IMR-90 (cell line): ENCODE measurements at regions not wholly inside any gene's neighbourhood (a gene's known extent, or its start where the extent isn't known, plus 50 kb on each side); places are given as distances from the start of the nearest gene placed in this dataset.

Experiments used
- ATAC-seq: fragments of 200-7000 bp; cut with Tn5 transposase; 2 replicates; pipeline ENCODE4 v1.9.1; 2020; ENCODE audit warnings: low read depth, mild to moderate bottlenecking, moderate library complexity
- BruUV-seq: library from RNA; stranded (reverse); fragments of 400-500 nt; replicated peaks from 2 replicates; lab custom pipeline; 2021; lab: Mats Ljungman, UMichigan
- CTCF ChIA-PET: fragments of 300-600 bp; formaldehyde crosslinking; extraction: SDS; loops from one replicate; lab custom pipeline; 2021; ENCODE audit warnings: antibody characterized with exemption; lab: Yijun Ruan, JAX
- POLR2A ChIA-PET: fragments of 300-600 bp; sonication (Branson Sonifier 250); formaldehyde crosslinking; loops from one replicate; lab custom pipeline; 2022; ENCODE audit warnings: antibody characterized with exemption; ENCODE audit not compliant: unreplicated experiment; lab: Charles Lee
- DNase-seq: peaks from one replicate; pipeline ENCODE4 v3.0.0; 2013
- H2AFZ ChIP-seq: replicated peaks from 2 replicates; pipeline ENCODE3; 2013; ENCODE audit warnings: low read length, mild to moderate bottlenecking; ENCODE audit not compliant: poor library complexity
- H2AK5ac ChIP-seq: 2 replicates; pipeline ENCODE4 v1.6.1; 2013; ENCODE audit warnings: low read depth, low read length, inconsistent platforms
- H2AK9ac ChIP-seq: replicated peaks from 2 replicates; pipeline ENCODE3; 2013; ENCODE audit warnings: mild to moderate bottlenecking, low read depth, low read length, moderate library complexity; ENCODE audit not compliant: poor library complexity
- H2BK120ac ChIP-seq: 2 replicates; pipeline ENCODE4 v1.6.1; 2013; ENCODE audit warnings: low read depth, low read length, inconsistent platforms
- H2BK15ac ChIP-seq: 3 replicates; pipeline ENCODE4 v1.6.1; 2013; ENCODE audit warnings: low read depth, low read length, inconsistent platforms
- H2BK20ac ChIP-seq: 2 replicates; pipeline ENCODE4 v1.6.1; 2013; ENCODE audit warnings: low read depth, mild to moderate bottlenecking, inconsistent platforms, low read length, moderate library complexity
- H2BK5ac ChIP-seq: 2 replicates; pipeline ENCODE4 v1.6.1; 2013; ENCODE audit warnings: mild to moderate bottlenecking, low read depth, low read length, inconsistent platforms; ENCODE audit not compliant: poor library complexity, severe bottlenecking
- H3K14ac ChIP-seq: replicated peaks from 2 replicates; pipeline ENCODE4 v1.6.1; 2013; ENCODE audit warnings: low read depth, low read length, inconsistent platforms
- H3K18ac ChIP-seq: 2 replicates; pipeline ENCODE4 v1.6.1; 2013; ENCODE audit warnings: low read depth, low read length, control low read depth
- H3K23ac ChIP-seq: 2 replicates; pipeline ENCODE4 v1.6.1; 2013; ENCODE audit warnings: low read depth, low read length, inconsistent platforms
- H3K27ac ChIP-seq: 2 replicates; pipeline ENCODE4 v1.5.1; 2013; ENCODE audit warnings: mild to moderate bottlenecking, control low read depth, low read length; ENCODE audit not compliant: insufficient read depth
- H3K27me3 ChIP-seq: 2 replicates; pipeline ENCODE4 v1.6.1; 2013; ENCODE audit warnings: low read length; ENCODE audit not compliant: control insufficient read depth, insufficient read depth
- H3K36me3 ChIP-seq: 2 replicates; pipeline ENCODE4 v1.6.1; 2013; ENCODE audit warnings: low read length, mixed read lengths; ENCODE audit not compliant: control insufficient read depth, insufficient read depth
- H3K4ac ChIP-seq: 2 replicates; pipeline ENCODE4 v1.6.1; 2013; ENCODE audit warnings: low read depth, low read length, inconsistent platforms
- H3K4me1 ChIP-seq: 2 replicates; pipeline ENCODE4 v1.6.1; 2013; ENCODE audit warnings: low read length, mixed read lengths; ENCODE audit not compliant: control insufficient read depth, insufficient read depth
- H3K4me2 ChIP-seq: 2 replicates; pipeline ENCODE4 v1.6.1; 2013; ENCODE audit warnings: low read depth, mild to moderate bottlenecking, control low read depth, low read length, moderate library complexity
- H3K4me3 ChIP-seq: 2 replicates; pipeline ENCODE4 v1.5.1; 2013; ENCODE audit warnings: low read depth, mild to moderate bottlenecking, control low read depth, low read length, moderate library complexity; ENCODE audit not compliant: insufficient read depth
- H3K56ac ChIP-seq: 2 replicates; pipeline ENCODE4 v1.6.1; 2013; ENCODE audit warnings: low read length, inconsistent platforms; ENCODE audit not compliant: insufficient read depth; ENCODE audit errors: extremely low read depth
- H3K79me1 ChIP-seq, 2 experiments: 2 replicates each; pipeline ENCODE4 v1.6.1; 2013; ENCODE audit warnings: low read length in 2 of 2, inconsistent platforms in 1 of 2, low read depth in 1 of 2
- H3K9ac ChIP-seq: 2 replicates; pipeline ENCODE4 v1.6.1; 2013; ENCODE audit warnings: low read depth, low read length, control low read depth
- H3K9me1 ChIP-seq: 2 replicates; pipeline ENCODE4 v1.6.1; 2013; ENCODE audit warnings: low read length, inconsistent platforms; ENCODE audit not compliant: insufficient read depth
- H3K9me3 ChIP-seq: 2 replicates; pipeline ENCODE4 v1.6.1; 2013; ENCODE audit warnings: low read length; ENCODE audit not compliant: control insufficient read depth, insufficient read depth
- H4K20me1 ChIP-seq: 2 replicates; pipeline ENCODE4 v1.6.1; 2013; ENCODE audit warnings: low read length, inconsistent platforms; ENCODE audit not compliant: insufficient read depth
- H4K5ac ChIP-seq: 2 replicates; pipeline ENCODE4 v1.6.1; 2013; ENCODE audit warnings: mild to moderate bottlenecking, low read depth, low read length, control low read depth
- H4K8ac ChIP-seq, 2 experiments: 2 replicates each; pipeline ENCODE4 v1.6.1; 2013; ENCODE audit warnings: low read depth in 2 of 2, low read length in 2 of 2, control low read depth in 1 of 2, inconsistent platforms in 1 of 2
- H4K91ac ChIP-seq: 2 replicates; pipeline ENCODE4 v1.6.1; 2013; ENCODE audit warnings: low read depth, low read length, inconsistent platforms; ENCODE audit not compliant: insufficient read depth
- BHLHE40 ChIP-seq: fragments of 150-350 bp; IDR thresholded peaks from 2 replicates; pipeline ENCODE4 v1.6.1; 2016; ENCODE audit warnings: mild to moderate bottlenecking, low read depth, low read length
- CEBPB ChIP-seq: IDR thresholded peaks from 2 replicates; pipeline ENCODE4 v1.6.1; 2012; ENCODE audit warnings: low read depth, low read length, improper control_type of control experiment
- ELK1 ChIP-seq: fragments of 150-350 bp; IDR thresholded peaks from 2 replicates; pipeline ENCODE4 v1.6.1; 2016; ENCODE audit warnings: low read depth, mild to moderate bottlenecking, low read length, moderate library complexity, borderline replicate concordance
- MAZ ChIP-seq: IDR thresholded peaks from 2 replicates; pipeline ENCODE4 v1.6.1; 2012; ENCODE audit warnings: low read depth, mild to moderate bottlenecking, low read length, improper control_type of control experiment, moderate library complexity, borderline replicate concordance
- MXI1 ChIP-seq: IDR thresholded peaks from 2 replicates; pipeline ENCODE4 v1.6.1; 2012; ENCODE audit warnings: low read depth, mild to moderate bottlenecking, low read length, moderate library complexity, borderline replicate concordance
- NFE2L2 ChIP-seq: fragments of 150-350 bp; IDR thresholded peaks from 2 replicates; pipeline ENCODE4 v1.6.1; 2016; ENCODE audit warnings: low read depth, mild to moderate bottlenecking, low read length
- POLR2A ChIP-seq: IDR thresholded peaks from 2 replicates; pipeline ENCODE4 v1.6.1; 2012; ENCODE audit warnings: mild to moderate bottlenecking, low read depth, low read length
- RAD21 ChIP-seq: IDR thresholded peaks from 2 replicates; pipeline ENCODE4 v1.6.1; 2012; ENCODE audit warnings: low read length, improper control_type of control experiment
- RCOR1 ChIP-seq: IDR thresholded peaks from 2 replicates; pipeline ENCODE4 v1.6.1; 2012; ENCODE audit warnings: mild to moderate bottlenecking, low read length, improper control_type of control experiment; ENCODE audit not compliant: insufficient replicate concordance
- RFX5 ChIP-seq: IDR thresholded peaks from 2 replicates; pipeline ENCODE4 v1.8.0; 2012; ENCODE audit warnings: low read depth, mild to moderate bottlenecking, low read length, moderate library complexity
- SMC3 ChIP-seq: fragments of 150-350 bp; IDR thresholded peaks from 2 replicates; pipeline ENCODE4 v1.6.1; 2016; ENCODE audit warnings: low read depth, mild to moderate bottlenecking, antibody characterized with exemption, low read length, moderate library complexity
- USF2 ChIP-seq: fragments of 150-350 bp; IDR thresholded peaks from 2 replicates; pipeline ENCODE4 v1.6.1; 2017; ENCODE audit warnings: mild to moderate bottlenecking, antibody characterized with exemption, low read length, low read depth
- WGBS, 2 experiments: methylation state at CpG; one replicate each; pipeline versions ENCODE4 v1.1.5 to v1.1.7; 2013; ENCODE audit warnings: missing lambda C conversion rate in 2 of 2; ENCODE audit not compliant: insufficient read length in 1 of 2; ENCODE audit errors: extremely low coverage in 2 of 2; 5-methylcytosine and 5-hydroxymethylcytosine counted together
- dilution Hi-C: fragments of 300-500 bp; cut with HindIII; formaldehyde crosslinking; loops from one replicate; pipeline ENCODE4 v1.14.3; 2018; ENCODE audit warnings: low sequenced_read_pairs; ENCODE audit not compliant: unreplicated experiment
- in situ Hi-C: fragments of 300-500 bp; cut with MboI; formaldehyde crosslinking; loops from 3 replicates; pipeline ENCODE4 v1.14.3; 2019; ENCODE audit warnings: low sequenced_read_pairs, inconsistent platforms, mixed read lengths
- intact Hi-C: fragments of 100-400 bp; cut with micrococcal nuclease; formaldehyde crosslinking; loops from 2 replicates; pipeline ENCODE4 v1.10.0; 2022

- H3K9me3 ChIP-seq: no peaks in the 10 kb centered on the region
Observed at GRCh38 chr15:39409876-39410530, 170.9 kb upstream of the THBS1 start.

More at GRCh38 chr15:39409876-39410530, 170.9 kb upstream of the THBS1 start:
- no peak overlapping the region for H4K8ac ChIP-seq
- no peak overlapping the region; the same call in 2 of the 3 replicates for H2BK15ac ChIP-seq
- H2AK9ac ChIP-seq: no peak overlapping the region
- H3K79me1 ChIP-seq: no peaks in the 10 kb centered on the region
- no peak overlapping the region for H4K91ac ChIP-seq
- H3K27ac ChIP-seq: no peak overlapping the region
- no peak overlapping the region for H3K4me3 ChIP-seq
- no peak overlapping the region for H2AFZ ChIP-seq
- no peak overlapping the region for H3K4ac ChIP-seq
- H4K20me1 ChIP-seq: no peaks in the 10 kb centered on the region
- ATAC-seq: no peak
- H3K56ac ChIP-seq: no peak overlapping the region
- dilution Hi-C loops (no loop called here), intact Hi-C loops (no loop called here), in situ Hi-C loops (no loop called here)
- H3K4me2 ChIP-seq: no peak overlapping the region
- peaks cover 4% of the 10 kb centered on the region for H3K9me1 ChIP-seq
- no peak overlapping the region for H2AK5ac ChIP-seq
- no peaks in the 10 kb centered on the region for H3K36me3 ChIP-seq
- TF ChIP-seq RCOR1 (no peak), CEBPB (no peak), RAD21 (no peak), NFE2L2 (no peak), BHLHE40 (no peak), MAZ (no peak), RFX5 (no peak), POLR2A (no peak), ELK1 (no peak), SMC3 (no peak), USF2 (no peak), MXI1 (no peak)
- no peak overlapping the region for H4K5ac ChIP-seq
- H2BK120ac ChIP-seq: no peak overlapping the region
- peak overlapping the region; percentile 19; the same call in 1 of the 2 replicates for H3K18ac ChIP-seq
- H3K4me1 ChIP-seq: peaks cover 5% of the 10 kb centered on the region
- WGBS, 2 experiments: no CpG with 5 or more reads among the region's 2 CpGs
- ChIA-PET POLR2A (no interaction called here), CTCF (no interaction called here)
- H3K23ac ChIP-seq: no peak overlapping the region
- no peak overlapping the region for H2BK5ac ChIP-seq
- H3K14ac ChIP-seq: no peak overlapping the region
- no TSS peak for BruUV-seq
- H3K9ac ChIP-seq: no peak overlapping the region
- no peaks in the 10 kb centered on the region; the same call in 1 of the 2 replicates for H3K27me3 ChIP-seq
- no peak for DNase-seq
- no peak overlapping the region for H2BK20ac ChIP-seq
